ENCODE measurements at regions not wholly inside any gene's neighbourhood (a gene's known extent, or its start where the extent isn't known, plus 50 kb on each side); places are given as distances from the start of the nearest gene placed in this dataset.

GRCh38 chr5:135246605-135246922 is 152.5 kb downstream of the MACROH2A1 start:
- in situ Hi-C loops (cut with MboI), result no loop called here
- Histone ChIP-seq H3K4me2 (ENCODE audit: control insufficient read depth, insufficient read depth) (no peak overlapping the region), H3K4me1 (ENCODE audit: control insufficient read depth, insufficient read depth, low read length) (no peaks in the 10 kb centered on the region), H4K20me1 (ENCODE audit: control insufficient read depth, insufficient read depth) (no peaks in the 10 kb centered on the region), H3K9me3 (replicated peaks; ENCODE audit: control insufficient read depth, insufficient read depth, low read length) (no peaks in the 10 kb centered on the region), H3K4me3 (no peak overlapping the region), H3K9ac (ENCODE audit: control insufficient read depth, insufficient read depth, low read length) (no peak overlapping the region), H3K36me3 (ENCODE audit: control insufficient read depth in 2 of 2, insufficient read depth in 2 of 2, low read length in 1 of 2) (no peaks in the 10 kb centered on the region), H3K27me3 (replicated peaks in 1 of 2; ENCODE audit: control insufficient read depth in 2 of 2, insufficient read depth in 2 of 2, low read length in 1 of 2) (no peaks in the 10 kb centered on the region; a peak in 3 of 4 replicates), H2AFZ (ENCODE audit: control insufficient read depth, low read depth, low read length) (no peak overlapping the region), H3K79me2 (ENCODE audit: control insufficient read depth, insufficient read depth, low read length) (no peaks in the 10 kb centered on the region), H3K27ac (ENCODE audit: control insufficient read depth, insufficient read depth) (no peak overlapping the region)
- ChIA-PET POLR2A (no interaction called here), SMC1A (ENCODE audit: uncharacterized antibody, unreplicated experiment) (no interaction called here), RAD21 (ENCODE audit: unreplicated experiment) (no interaction called here), CTCF (no interaction called here)
- FAIRE-seq, result no peak
- no TSS peak for BruUV-seq (replicated peaks)
- no peak for ATAC-seq
- intact Hi-C loops (cut with micrococcal nuclease; ENCODE audit: unreplicated experiment), result no loop called here
- no peak for DNase-seq (ENCODE audit: low read depth, low spot score)
- WGBS (ENCODE audit: insufficient coverage, insufficient replicate concordance, low lambda C conversion rate, missing lambda C conversion rate), result 58% methylated on average over 5 of the region's 5 CpGs
- TF ChIP-seq STAT3 (IDR thresholded peaks at IDR 0.05; ENCODE audit: low read depth, low read length) (no peak), MEF2A (IDR thresholded peaks at IDR 0.05; ENCODE audit: insufficient read depth, low read depth, low read length) (no peak), E4F1 (IDR thresholded peaks at IDR 0.05; ENCODE audit: borderline replicate concordance, partially characterized antibody) (no peak), SMARCA5 (IDR thresholded peaks at IDR 0.05) (no peak), NFYB (IDR thresholded peaks at IDR 0.05; ENCODE audit: insufficient read depth, low read depth, low read length) (no peak), JUND (IDR thresholded peaks at IDR 0.05; ENCODE audit: low read depth, low read length) (no peak), SREBF2 (IDR thresholded peaks at IDR 0.05; ENCODE audit: low read length) (no peak), NR2F1 (conservative IDR thresholded peaks at IDR 0.05) (no peak), YY1 (IDR thresholded peaks at IDR 0.05; ENCODE audit: low read depth, low read length) (no peak), YBX1 (IDR thresholded peaks at IDR 0.05) (no peak), STAT1 (conservative IDR thresholded peaks at IDR 0.05) (no peak), PRDM15 (CRISPR knock-in tag; IDR thresholded peaks at IDR 0.05) (no peak)
- TF ChIP-seq, protein P1, sequence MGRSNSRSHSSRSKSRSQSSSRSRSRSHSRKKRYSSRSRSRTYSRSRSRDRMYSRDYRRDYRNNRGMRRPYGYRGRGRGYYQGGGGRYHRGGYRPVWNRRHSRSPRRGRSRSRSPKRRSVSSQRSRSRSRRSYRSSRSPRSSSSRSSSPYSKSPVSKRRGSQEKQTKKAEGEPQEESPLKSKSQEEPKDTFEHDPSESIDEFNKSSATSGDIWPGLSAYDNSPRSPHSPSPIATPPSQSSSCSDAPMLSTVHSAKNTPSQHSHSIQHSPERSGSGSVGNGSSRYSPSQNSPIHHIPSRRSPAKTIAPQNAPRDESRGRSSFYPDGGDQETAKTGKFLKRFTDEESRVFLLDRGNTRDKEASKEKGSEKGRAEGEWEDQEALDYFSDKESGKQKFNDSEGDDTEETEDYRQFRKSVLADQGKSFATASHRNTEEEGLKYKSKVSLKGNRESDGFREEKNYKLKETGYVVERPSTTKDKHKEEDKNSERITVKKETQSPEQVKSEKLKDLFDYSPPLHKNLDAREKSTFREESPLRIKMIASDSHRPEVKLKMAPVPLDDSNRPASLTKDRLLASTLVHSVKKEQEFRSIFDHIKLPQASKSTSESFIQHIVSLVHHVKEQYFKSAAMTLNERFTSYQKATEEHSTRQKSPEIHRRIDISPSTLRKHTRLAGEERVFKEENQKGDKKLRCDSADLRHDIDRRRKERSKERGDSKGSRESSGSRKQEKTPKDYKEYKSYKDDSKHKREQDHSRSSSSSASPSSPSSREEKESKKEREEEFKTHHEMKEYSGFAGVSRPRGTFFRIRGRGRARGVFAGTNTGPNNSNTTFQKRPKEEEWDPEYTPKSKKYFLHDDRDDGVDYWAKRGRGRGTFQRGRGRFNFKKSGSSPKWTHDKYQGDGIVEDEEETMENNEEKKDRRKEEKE (IDR thresholded peaks at IDR 0.05), result no peak
